ENCODE measurements at regions not wholly inside any gene's neighbourhood (a gene's known extent, or its start where the extent isn't known, plus 50 kb on each side); places are given as distances from the start of the nearest gene placed in this dataset.

DNA sequence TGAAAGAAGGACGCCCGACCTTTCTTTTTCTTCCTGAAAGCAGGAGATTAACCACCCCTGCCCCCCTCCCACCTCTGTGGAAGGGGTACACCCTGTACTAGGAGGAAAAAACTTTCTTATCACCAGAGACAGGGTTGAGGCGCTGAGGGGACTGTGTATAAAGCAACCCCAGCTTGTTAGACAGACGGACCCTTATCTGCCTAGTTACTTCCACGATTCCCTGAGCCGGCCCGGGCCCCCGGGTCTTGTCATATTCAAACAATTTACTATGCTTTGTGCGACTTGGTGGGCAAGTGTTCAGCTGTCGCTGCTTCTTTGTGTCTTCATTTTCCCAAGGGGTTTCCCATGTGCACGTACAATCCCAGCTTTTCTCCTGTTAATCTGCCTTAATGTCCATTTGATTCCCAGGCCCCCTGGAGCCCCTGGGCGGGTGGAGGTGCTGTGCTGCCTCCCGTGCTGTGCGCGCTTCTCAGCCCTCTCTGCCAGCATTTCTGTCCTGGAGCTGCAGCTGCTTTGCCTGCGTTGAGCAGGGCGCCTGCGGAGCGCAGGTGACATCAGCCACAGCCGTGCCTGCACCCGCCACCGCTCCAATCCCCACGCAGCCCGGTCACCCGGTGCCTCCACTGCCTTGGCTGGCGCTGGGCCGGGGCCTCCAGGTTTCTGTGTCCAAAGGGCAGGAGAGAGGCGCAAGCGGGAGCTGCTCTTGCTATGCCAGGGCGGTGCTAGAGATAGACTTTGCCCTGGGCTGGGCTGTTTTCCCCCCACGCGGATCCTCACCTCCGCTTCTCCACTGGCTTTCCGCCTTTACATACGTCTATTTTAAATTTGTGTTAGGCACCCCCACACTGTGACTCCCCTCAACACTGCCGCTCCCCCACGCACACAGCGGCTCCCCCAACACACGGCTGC, 96.2 kb downstream of the TTLL2 start (continued):
- TF ChIP-seq ZNF543 (CRISPR knock-in tag; IDR thresholded peaks at IDR 0.05) (peak; percentile 74; the same call in 1 of the 2 replicates), ZKSCAN1 (IDR thresholded peaks at IDR 0.05; ENCODE audit: low read length) (no peak), MEIS2 (CRISPR knock-in tag; IDR thresholded peaks at IDR 0.05) (no peak; the same call in 1 of the 2 replicates), ZNF549 (CRISPR knock-in tag; IDR thresholded peaks at IDR 0.05) (no peak), CHD4 (IDR thresholded peaks at IDR 0.05; ENCODE audit: borderline replicate concordance, low read length) (no peak), ISX (CRISPR knock-in tag; conservative IDR thresholded peaks at IDR 0.05) (no peak), PTBP1 (IDR thresholded peaks at IDR 0.05; ENCODE audit: low read depth, low read length, poor library complexity, severe bottlenecking) (no peak), ATRX (CRISPR knock-in tag; IDR thresholded peaks at IDR 0.05; ENCODE audit: borderline replicate concordance) (no peak), ZNF546 (CRISPR knock-in tag; conservative IDR thresholded peaks at IDR 0.05) (no peak), FOXM1 (CRISPR knock-in tag; IDR thresholded peaks at IDR 0.05) (no peak), NFE2 (CRISPR knock-in tag; IDR thresholded peaks at IDR 0.05) (no peak), SALL1 (CRISPR knock-in tag; IDR thresholded peaks at IDR 0.05) (peak; percentile 93), ZNF737 (CRISPR knock-in tag; IDR thresholded peaks at IDR 0.05; ENCODE audit: borderline replicate concordance) (no peak), DNMT1 (CRISPR knock-in tag; IDR thresholded peaks at IDR 0.05) (0 out of 2 replicates have a peak, but pooled peaks have one; percentile 67), ZNF678 (CRISPR knock-in tag; IDR thresholded peaks at IDR 0.05) (no peak), ZMAT3 (CRISPR knock-in tag; conservative IDR thresholded peaks at IDR 0.05) (0 out of 2 replicates have a peak, but pooled peaks have one; percentile 27), SAFB2 (CRISPR knock-in tag; IDR thresholded peaks at IDR 0.05; ENCODE audit: borderline replicate concordance, low read depth) (0 out of 2 replicates have a peak, but pooled peaks have one; percentile 48), ONECUT2 (CRISPR knock-in tag; IDR thresholded peaks at IDR 0.05) (no peak), SKI (IDR thresholded peaks at IDR 0.05; ENCODE audit: partially characterized antibody) (peak; percentile 57), MIXL1 (CRISPR knock-in tag; IDR thresholded peaks at IDR 0.05) (peak; percentile 35; the same call in 1 of the 2 replicates)
- TF ChIP-seq, protein P1, sequence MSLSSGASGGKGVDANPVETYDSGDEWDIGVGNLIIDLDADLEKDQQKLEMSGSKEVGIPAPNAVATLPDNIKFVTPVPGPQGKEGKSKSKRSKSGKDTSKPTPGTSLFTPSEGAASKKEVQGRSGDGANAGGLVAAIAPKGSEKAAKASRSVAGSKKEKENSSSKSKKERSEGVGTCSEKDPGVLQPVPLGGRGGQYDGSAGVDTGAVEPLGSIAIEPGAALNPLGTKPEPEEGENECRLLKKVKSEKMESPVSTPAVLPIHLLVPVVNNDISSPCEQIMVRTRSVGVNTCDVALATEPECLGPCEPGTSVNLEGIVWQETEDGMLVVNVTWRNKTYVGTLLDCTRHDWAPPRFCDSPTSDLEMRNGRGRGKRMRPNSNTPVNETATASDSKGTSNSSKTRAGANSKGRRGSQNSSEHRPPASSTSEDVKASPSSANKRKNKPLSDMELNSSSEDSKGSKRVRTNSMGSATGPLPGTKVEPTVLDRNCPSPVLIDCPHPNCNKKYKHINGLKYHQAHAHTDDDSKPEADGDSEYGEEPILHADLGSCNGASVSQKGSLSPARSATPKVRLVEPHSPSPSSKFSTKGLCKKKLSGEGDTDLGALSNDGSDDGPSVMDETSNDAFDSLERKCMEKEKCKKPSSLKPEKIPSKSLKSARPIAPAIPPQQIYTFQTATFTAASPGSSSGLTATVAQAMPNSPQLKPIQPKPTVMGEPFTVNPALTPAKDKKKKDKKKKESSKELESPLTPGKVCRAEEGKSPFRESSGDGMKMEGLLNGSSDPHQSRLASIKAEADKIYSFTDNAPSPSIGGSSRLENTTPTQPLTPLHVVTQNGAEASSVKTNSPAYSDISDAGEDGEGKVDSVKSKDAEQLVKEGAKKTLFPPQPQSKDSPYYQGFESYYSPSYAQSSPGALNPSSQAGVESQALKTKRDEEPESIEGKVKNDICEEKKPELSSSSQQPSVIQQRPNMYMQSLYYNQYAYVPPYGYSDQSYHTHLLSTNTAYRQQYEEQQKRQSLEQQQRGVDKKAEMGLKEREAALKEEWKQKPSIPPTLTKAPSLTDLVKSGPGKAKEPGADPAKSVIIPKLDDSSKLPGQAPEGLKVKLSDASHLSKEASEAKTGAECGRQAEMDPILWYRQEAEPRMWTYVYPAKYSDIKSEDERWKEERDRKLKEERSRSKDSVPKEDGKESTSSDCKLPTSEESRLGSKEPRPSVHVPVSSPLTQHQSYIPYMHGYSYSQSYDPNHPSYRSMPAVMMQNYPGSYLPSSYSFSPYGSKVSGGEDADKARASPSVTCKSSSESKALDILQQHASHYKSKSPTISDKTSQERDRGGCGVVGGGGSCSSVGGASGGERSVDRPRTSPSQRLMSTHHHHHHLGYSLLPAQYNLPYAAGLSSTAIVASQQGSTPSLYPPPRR (CRISPR knock-in tag; IDR thresholded peaks at IDR 0.05; ENCODE audit: borderline replicate concordance): peak; percentile 76; the same call in 1 of the 2 replicates
- TF ChIP-seq, protein P2, sequence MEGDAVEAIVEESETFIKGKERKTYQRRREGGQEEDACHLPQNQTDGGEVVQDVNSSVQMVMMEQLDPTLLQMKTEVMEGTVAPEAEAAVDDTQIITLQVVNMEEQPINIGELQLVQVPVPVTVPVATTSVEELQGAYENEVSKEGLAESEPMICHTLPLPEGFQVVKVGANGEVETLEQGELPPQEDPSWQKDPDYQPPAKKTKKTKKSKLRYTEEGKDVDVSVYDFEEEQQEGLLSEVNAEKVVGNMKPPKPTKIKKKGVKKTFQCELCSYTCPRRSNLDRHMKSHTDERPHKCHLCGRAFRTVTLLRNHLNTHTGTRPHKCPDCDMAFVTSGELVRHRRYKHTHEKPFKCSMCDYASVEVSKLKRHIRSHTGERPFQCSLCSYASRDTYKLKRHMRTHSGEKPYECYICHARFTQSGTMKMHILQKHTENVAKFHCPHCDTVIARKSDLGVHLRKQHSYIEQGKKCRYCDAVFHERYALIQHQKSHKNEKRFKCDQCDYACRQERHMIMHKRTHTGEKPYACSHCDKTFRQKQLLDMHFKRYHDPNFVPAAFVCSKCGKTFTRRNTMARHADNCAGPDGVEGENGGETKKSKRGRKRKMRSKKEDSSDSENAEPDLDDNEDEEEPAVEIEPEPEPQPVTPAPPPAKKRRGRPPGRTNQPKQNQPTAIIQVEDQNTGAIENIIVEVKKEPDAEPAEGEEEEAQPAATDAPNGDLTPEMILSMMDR (CRISPR knock-in tag; IDR thresholded peaks at IDR 0.05): peak; percentile 20; the same call in 1 of the 2 replicates
- TF ChIP-seq, protein P3, sequence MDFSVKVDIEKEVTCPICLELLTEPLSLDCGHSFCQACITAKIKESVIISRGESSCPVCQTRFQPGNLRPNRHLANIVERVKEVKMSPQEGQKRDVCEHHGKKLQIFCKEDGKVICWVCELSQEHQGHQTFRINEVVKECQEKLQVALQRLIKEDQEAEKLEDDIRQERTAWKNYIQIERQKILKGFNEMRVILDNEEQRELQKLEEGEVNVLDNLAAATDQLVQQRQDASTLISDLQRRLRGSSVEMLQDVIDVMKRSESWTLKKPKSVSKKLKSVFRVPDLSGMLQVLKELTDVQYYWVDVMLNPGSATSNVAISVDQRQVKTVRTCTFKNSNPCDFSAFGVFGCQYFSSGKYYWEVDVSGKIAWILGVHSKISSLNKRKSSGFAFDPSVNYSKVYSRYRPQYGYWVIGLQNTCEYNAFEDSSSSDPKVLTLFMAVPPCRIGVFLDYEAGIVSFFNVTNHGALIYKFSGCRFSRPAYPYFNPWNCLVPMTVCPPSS (IDR thresholded peaks at IDR 0.05): no peak
